NB4 (cell line): ENCODE measurements at regions not wholly inside any gene's neighbourhood (a gene's known extent, or its start where the extent isn't known, plus 50 kb on each side); places are given as distances from the start of the nearest gene placed in this dataset.

Experiments
- CTCF ChIP-seq: IDR thresholded peaks from one replicate; pipeline ENCODE4 v1.5.1; 2012; ENCODE audit warnings: low read depth, low read length
- MAX ChIP-seq: IDR thresholded peaks from 2 replicates; pipeline ENCODE4 v1.6.1; 2011; ENCODE audit warnings: low read depth, low read length
- POLR2A ChIP-seq: IDR thresholded peaks from 2 replicates; pipeline ENCODE4 v1.6.1; 2011; ENCODE audit warnings: mild to moderate bottlenecking; ENCODE audit not compliant: insufficient read length; ENCODE audit errors: extremely low read depth

- TF ChIP-seq CTCF (no peak), POLR2A (no peak), MAX (no peak)
These were observed 180.7 kb downstream of the TLE3 start for GRCh38 chr15:69917056-69917455.
